ENCODE measurements at regions not wholly inside any gene's neighbourhood (a gene's known extent, or its start where the extent isn't known, plus 50 kb on each side); places are given as distances from the start of the nearest gene placed in this dataset.

DNA sequence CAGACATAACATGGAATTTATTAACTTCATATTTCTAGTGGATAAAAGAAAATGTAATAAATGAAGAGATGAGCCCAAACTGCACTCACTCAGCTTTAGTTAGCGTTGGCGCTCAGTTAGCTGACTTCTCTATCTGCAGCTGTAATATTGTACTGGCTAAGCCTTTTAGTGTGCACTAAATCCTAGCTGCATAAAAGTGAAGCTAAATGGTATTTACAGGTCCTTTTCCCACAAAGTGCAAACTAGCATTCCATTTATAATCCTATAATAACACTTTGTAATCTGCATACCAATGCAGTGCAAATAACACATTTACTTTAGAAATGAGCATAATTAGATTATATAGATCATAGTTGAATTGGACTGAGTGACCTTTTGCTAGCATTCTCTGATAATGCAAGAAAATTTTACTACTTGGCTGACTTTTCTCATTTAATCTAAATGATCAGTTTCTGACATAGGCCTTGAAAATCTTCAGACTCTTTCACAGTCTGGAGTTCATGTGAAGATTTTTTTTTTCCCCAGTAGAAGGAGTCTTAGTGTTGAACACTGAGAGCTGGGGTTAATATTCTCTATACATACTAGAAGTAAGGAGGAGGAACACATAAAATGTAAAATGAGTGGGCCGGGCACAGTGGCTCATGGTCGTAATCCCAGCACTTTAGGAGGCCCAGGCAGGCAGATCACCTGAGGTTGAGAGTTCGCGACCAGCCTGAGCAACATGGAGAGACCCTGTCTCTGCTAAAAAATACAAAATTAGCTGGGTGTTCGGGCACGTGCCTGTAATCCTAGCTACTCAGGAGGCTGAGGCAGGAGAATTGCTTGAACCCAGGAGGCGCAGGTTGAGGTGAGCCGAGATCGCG, 1426.4 kb downstream of the PCDH9 start:
- no peaks in the 10 kb centered on the region for H3K79me2 ChIP-seq (ENCODE audit: insufficient read depth, low read length)
- no peak overlapping the region for H3K27ac ChIP-seq (ENCODE audit: low read depth, low read length)
- H4K20me1 ChIP-seq (ENCODE audit: low read depth, low read length): no peaks in the 10 kb centered on the region
- TF ChIP-seq EZH2phosphoT487 (conservative IDR thresholded peaks at IDR 0.05; ENCODE audit: low read length): no peak
- TF ChIP-seq, protein P1, sequence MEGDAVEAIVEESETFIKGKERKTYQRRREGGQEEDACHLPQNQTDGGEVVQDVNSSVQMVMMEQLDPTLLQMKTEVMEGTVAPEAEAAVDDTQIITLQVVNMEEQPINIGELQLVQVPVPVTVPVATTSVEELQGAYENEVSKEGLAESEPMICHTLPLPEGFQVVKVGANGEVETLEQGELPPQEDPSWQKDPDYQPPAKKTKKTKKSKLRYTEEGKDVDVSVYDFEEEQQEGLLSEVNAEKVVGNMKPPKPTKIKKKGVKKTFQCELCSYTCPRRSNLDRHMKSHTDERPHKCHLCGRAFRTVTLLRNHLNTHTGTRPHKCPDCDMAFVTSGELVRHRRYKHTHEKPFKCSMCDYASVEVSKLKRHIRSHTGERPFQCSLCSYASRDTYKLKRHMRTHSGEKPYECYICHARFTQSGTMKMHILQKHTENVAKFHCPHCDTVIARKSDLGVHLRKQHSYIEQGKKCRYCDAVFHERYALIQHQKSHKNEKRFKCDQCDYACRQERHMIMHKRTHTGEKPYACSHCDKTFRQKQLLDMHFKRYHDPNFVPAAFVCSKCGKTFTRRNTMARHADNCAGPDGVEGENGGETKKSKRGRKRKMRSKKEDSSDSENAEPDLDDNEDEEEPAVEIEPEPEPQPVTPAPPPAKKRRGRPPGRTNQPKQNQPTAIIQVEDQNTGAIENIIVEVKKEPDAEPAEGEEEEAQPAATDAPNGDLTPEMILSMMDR (IDR thresholded peaks at IDR 0.05; ENCODE audit: insufficient read depth, low read length, poor library complexity, severe bottlenecking): no peak
- no peak overlapping the region for H3K4me2 ChIP-seq (ENCODE audit: low read depth, low read length, poor library complexity, severe bottlenecking)
- no peaks in the 10 kb centered on the region for H3F3A ChIP-seq (ENCODE audit: insufficient read depth)
- no peaks in the 10 kb centered on the region for H3K9me3 ChIP-seq (ENCODE audit: insufficient read depth, low read length)
- H3K36me3 ChIP-seq (ENCODE audit: low read length): no peaks in the 10 kb centered on the region
- no peak overlapping the region for H3K4me3 ChIP-seq (ENCODE audit: insufficient read depth, low read length, poor library complexity, severe bottlenecking)
- H2AFZ ChIP-seq (ENCODE audit: low read depth, low read length, severe bottlenecking): no peak overlapping the region
- H3K27me3 ChIP-seq (ENCODE audit: low read length): no peaks in the 10 kb centered on the region
- no peaks in the 10 kb centered on the region for H3K9me2 ChIP-seq (replicated peaks; ENCODE audit: insufficient read depth, low read length)
- no peak overlapping the region for H3K9ac ChIP-seq (ENCODE audit: low read length)

DNA sequence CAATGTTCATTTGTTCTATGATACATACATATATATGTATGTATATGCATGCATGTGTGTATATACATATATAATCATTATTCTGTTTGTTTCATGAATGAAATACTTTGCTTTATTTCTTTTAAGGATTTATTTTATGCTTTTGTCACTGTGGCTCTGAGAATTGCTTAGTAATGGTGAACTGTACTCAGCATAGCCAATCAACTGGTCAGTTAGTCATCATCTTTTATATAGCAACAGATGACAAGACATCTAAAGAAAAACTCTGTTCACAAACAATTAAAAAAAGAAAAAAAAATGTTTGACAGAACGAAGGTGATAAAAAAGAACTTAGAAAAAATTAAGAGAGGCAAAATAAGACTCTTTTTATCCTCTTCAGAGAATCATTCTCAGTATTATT, 1440.3 kb downstream of the PCDH9 start:
- Histone ChIP-seq H3K4me2 (ENCODE audit: low read depth, low read length, poor library complexity, severe bottlenecking) (no peak overlapping the region), H4K20me1 (ENCODE audit: low read depth, low read length) (no peaks in the 10 kb centered on the region), H2AFZ (ENCODE audit: low read depth, low read length, severe bottlenecking) (no peak overlapping the region), H3F3A (ENCODE audit: insufficient read depth) (no peaks in the 10 kb centered on the region), H3K9ac (ENCODE audit: low read length) (no peak overlapping the region), H3K4me3 (ENCODE audit: insufficient read depth, low read length, poor library complexity, severe bottlenecking) (no peak overlapping the region), H3K27ac (ENCODE audit: low read depth, low read length) (no peak overlapping the region), H3K79me2 (ENCODE audit: insufficient read depth, low read length) (no peaks in the 10 kb centered on the region), H3K27me3 (ENCODE audit: low read length) (no peaks in the 10 kb centered on the region), H3K9me2 (replicated peaks; ENCODE audit: insufficient read depth, low read length) (no peaks in the 10 kb centered on the region), H3K36me3 (ENCODE audit: low read length) (no peaks in the 10 kb centered on the region), H3K9me3 (ENCODE audit: insufficient read depth, low read length) (no peaks in the 10 kb centered on the region)
- no peak for TF ChIP-seq EZH2phosphoT487 (conservative IDR thresholded peaks at IDR 0.05; ENCODE audit: low read length)
- TF ChIP-seq, protein P1 (IDR thresholded peaks at IDR 0.05; ENCODE audit: insufficient read depth, low read length, poor library complexity, severe bottlenecking): no peak

DNA sequence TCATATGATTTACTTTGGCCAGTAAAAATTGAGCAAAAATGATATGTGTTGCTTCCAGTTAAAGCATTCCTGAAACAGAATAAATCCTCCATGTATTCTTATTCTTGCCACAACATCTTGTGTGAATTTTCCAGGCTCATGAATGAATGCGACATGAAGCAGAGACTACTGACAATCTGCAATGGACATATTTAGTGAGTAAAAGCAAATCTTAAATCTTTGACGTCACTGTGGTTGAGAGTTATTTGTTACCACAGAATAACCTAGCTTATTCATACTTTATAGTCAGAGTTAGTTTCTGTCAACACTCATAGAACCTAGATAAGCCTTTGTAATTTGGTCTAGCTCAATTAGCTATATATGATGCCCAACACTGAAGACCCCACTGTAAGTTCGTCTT, 1443.1 kb downstream of the PCDH9 start:
- H3K9me2 ChIP-seq (replicated peaks; ENCODE audit: insufficient read depth, low read length): no peaks in the 10 kb centered on the region

More for the DNA sequence above, 1443.1 kb downstream of the PCDH9 start:
- Histone ChIP-seq H3K36me3 (ENCODE audit: low read length) (no peaks in the 10 kb centered on the region), H3K79me2 (ENCODE audit: insufficient read depth, low read length) (no peaks in the 10 kb centered on the region), H3K9me3 (ENCODE audit: insufficient read depth, low read length) (no peaks in the 10 kb centered on the region), H2AFZ (ENCODE audit: low read depth, low read length, severe bottlenecking) (no peak overlapping the region), H3K4me3 (ENCODE audit: insufficient read depth, low read length, poor library complexity, severe bottlenecking) (no peak overlapping the region), H3F3A (ENCODE audit: insufficient read depth) (no peaks in the 10 kb centered on the region), H3K9ac (ENCODE audit: low read length) (no peak overlapping the region), H3K27ac (ENCODE audit: low read depth, low read length) (no peak overlapping the region), H3K4me2 (ENCODE audit: low read depth, low read length, poor library complexity, severe bottlenecking) (no peak overlapping the region), H4K20me1 (ENCODE audit: low read depth, low read length) (no peaks in the 10 kb centered on the region), H3K27me3 (ENCODE audit: low read length) (no peaks in the 10 kb centered on the region)
- no peak for TF ChIP-seq EZH2phosphoT487 (conservative IDR thresholded peaks at IDR 0.05; ENCODE audit: low read length)
- TF ChIP-seq, protein P1 (IDR thresholded peaks at IDR 0.05; ENCODE audit: insufficient read depth, low read length, poor library complexity, severe bottlenecking): no peak

Measured in SU-DHL-6 (cell line).